Neural progenitor cell (in vitro differentiated cells): ENCODE measurements at regions not wholly inside any gene's neighbourhood (a gene's known extent, or its start where the extent isn't known, plus 50 kb on each side); places are given as distances from the start of the nearest gene placed in this dataset. TPM values are rescaled to one million over a fixed set of nuclear protein-coding genes. Genes with fewer than 3 reads are reported as not detected.
"Not testable (repeated sequence)": the region's sequence is repeated elsewhere in the genome, so short reads cannot be mapped to it uniquely, and the experiment has no call there.

Experiments used
- DNase-seq: peaks from one replicate; pipeline ENCODE4 v3.0.0-alpha.2; 2016; ENCODE audit warnings: low spot score
- H2AFZ ChIP-seq: fragments of 200-600 bp; sonication (generic); replicated peaks from 2 replicates; pipeline ENCODE4 v1.6.1; 2016; ENCODE audit warnings: antibody characterized with exemption
- H3F3A ChIP-seq: fragments of 200-600 bp; sonication (generic); 2 replicates; pipeline ENCODE4 v1.6.1; 2016; ENCODE audit warnings: antibody characterized with exemption, low read depth
- H3K27ac ChIP-seq: fragments of 200-600 bp; sonication (generic); 2 replicates; pipeline ENCODE4 v1.5.1; 2016; ENCODE audit warnings: mild to moderate bottlenecking
- H3K27me3 ChIP-seq: fragments of 200-600 bp; sonication (generic); 2 replicates; pipeline ENCODE4 v1.6.1; 2016; ENCODE audit warnings: mild to moderate bottlenecking, moderate library complexity
- H3K36me3 ChIP-seq: fragments of 200-600 bp; sonication (generic); 2 replicates; pipeline ENCODE4 v1.5.1; 2016
- H3K4me1 ChIP-seq: fragments of 200-600 bp; sonication (generic); 2 replicates; pipeline ENCODE4 v1.6.1; 2016; ENCODE audit warnings: mixed run types
- H3K4me2 ChIP-seq: fragments of 200-600 bp; sonication (generic); 2 replicates; pipeline ENCODE4 v1.6.1; 2016
- H3K4me3 ChIP-seq: fragments of 200-600 bp; sonication (generic); 2 replicates; pipeline ENCODE4 v1.5.1; 2016
- H3K79me2 ChIP-seq: fragments of 200-600 bp; sonication (generic); 2 replicates; pipeline ENCODE4 v1.6.1; 2016; ENCODE audit warnings: low read depth
- H3K9ac ChIP-seq: fragments of 200-600 bp; sonication (generic); 2 replicates; pipeline ENCODE4 v1.6.1; 2016
- H3K9me3 ChIP-seq: fragments of 200-600 bp; sonication (generic); 2 replicates; pipeline ENCODE4 v1.5.1; 2016; ENCODE audit warnings: low read depth
- H4K20me1 ChIP-seq: fragments of 200-600 bp; sonication (generic); 2 replicates; pipeline ENCODE4 v1.6.1; 2016; ENCODE audit warnings: low read depth
- H3K27ac Mint-ChIP-seq: 3 replicates; pipeline ENCODE4 v1.8.0; 2021; ENCODE audit warnings: mixed read lengths
- H3K27me3 Mint-ChIP-seq: 2 replicates; pipeline ENCODE4 v1.8.0; 2022; ENCODE audit warnings: low read depth, mild to moderate bottlenecking, inconsistent platforms, moderate library complexity, mixed read lengths; ENCODE audit not compliant: insufficient read depth
- H3K36me3 Mint-ChIP-seq: 3 replicates; pipeline ENCODE4 v1.8.0; 2021; ENCODE audit warnings: mixed read lengths
- H3K4me1 Mint-ChIP-seq: 3 replicates; pipeline ENCODE4 v1.8.0; 2021; ENCODE audit warnings: mixed read lengths
- H3K4me3 Mint-ChIP-seq: 3 replicates; pipeline ENCODE4 v1.8.0; 2021; ENCODE audit warnings: mild to moderate bottlenecking, moderate library complexity, mixed read lengths
- H3K9me3 Mint-ChIP-seq: 3 replicates; pipeline ENCODE4 v1.8.0; 2020; ENCODE audit warnings: mixed read lengths
- small RNA-seq: library from RNA; depleted of rRNA; stranded (forward); fragments of <200 nt; gene quantifications from one replicate; pipeline ENCODE3, GENCODE V24; 2015

DNA sequence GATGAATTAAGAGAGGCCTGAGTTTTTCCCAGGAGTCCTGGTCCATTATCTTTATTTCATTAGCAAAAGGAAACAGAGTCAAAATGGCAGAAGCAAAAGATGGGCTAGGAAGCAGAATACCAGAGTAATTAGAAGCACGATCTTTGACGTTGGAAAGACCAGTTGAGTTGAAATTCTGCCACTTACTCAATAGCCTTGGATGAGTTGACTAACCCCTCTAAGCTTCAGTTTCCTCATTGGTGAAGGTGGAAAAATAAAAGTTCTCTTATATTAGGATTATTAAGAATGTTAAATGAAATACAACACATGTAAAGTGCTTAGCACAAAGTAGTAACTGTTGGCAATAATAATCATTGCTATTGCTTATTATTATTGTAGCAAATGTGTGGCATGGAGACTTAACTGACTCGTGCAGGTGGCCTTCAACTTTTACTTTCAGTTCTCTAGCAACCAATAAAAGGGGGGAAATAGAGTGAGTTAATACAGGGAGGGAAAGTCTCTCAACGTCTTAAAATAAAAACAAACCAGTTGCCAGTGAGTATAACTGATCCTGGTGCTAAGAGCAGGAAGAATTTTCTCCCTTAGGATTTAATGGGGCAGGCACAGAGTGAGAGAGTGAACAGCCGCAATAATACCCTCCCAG is 50.8 kb upstream of the ACBD5 start:
- DNase-seq, H2AFZ ChIP-seq, H3K4me1 ChIP-seq, H3K36me3 ChIP-seq, H3K27me3 Mint-ChIP-seq, H3K4me2 ChIP-seq, H3K27ac ChIP-seq, H4K20me1 ChIP-seq, H3K9me3 ChIP-seq, H3K36me3 Mint-ChIP-seq, H3K9me3 Mint-ChIP-seq, H3K27me3 ChIP-seq, H3K79me2 ChIP-seq, H3K27ac Mint-ChIP-seq, H3K4me3 ChIP-seq, H3K4me3 Mint-ChIP-seq, H3K9ac ChIP-seq, H3K4me1 Mint-ChIP-seq, H3F3A ChIP-seq: not testable (repeated sequence)

Small RNA genes lying in the stretch of these regions (small RNA-seq; reads per million reads assigned to genes)
- gene RNU6-452P (not detected), gene RNU6-666P (not detected), gene TRIAP1P1 (0.11 reads per million)
